Inflammatory macrophage treated with lipopolysaccharide for 1 hour (primary cell): ENCODE measurements at regions not wholly inside any gene's neighbourhood (a gene's known extent, or its start where the extent isn't known, plus 50 kb on each side); places are given as distances from the start of the nearest gene placed in this dataset.
"Not testable (repeated sequence)": the region's sequence is repeated elsewhere in the genome, so short reads cannot be mapped to it uniquely, and the experiment has no call there.

Source experiments
- DNase-seq, 2 donors: peaks; one replicate each; pipeline ENCODE4 v3.0.0-alpha.2; 2020 to 2022

GRCh38 chr7:51467384-51468017, 150.9 kb upstream of the COBL start:
- DNase-seq: no peak

DNA sequence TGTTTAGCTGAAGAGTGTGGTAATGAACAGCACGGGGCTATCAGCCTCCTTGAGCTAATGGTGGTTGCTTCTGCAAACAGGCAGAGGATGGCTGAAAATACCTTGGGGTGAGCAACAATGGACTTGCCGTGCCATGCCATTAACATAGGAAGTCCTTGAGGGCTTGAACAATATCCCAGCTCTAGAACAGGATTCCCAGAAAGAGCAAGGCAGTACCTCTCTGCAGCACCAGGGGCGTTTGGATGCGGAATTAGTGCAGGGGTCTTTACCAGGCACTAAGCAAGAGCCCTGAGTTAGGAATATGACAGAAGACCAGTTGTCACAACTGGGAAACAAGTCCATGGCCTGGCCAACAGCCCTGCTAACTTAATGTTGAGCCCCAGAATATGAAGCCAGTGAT, 143.2 kb upstream of the COBL start:
- no peak for DNase-seq

DNA sequence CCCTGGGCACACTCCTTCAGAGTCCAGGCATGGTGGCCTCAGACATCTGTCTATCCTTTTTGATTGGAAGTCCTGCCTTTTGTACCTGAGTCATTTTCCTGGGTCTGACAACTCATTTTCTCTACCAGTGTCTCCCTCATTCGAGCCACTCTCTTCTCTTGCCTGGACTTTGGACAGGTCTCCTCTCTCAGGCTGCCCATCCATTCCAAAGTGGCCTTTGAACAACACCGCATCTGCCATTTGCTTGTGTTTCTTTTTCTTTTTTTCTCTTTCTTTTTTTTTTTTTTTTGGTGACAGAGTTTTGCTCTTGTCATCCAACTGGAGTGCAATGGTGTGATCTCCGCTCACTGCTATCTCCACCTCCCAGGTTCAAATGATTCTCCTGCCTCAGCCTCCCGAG, 142.1 kb upstream of the COBL start:
- no peak for DNase-seq

- DNase-seq: no peak
These were observed 140.5 kb upstream of the COBL start for GRCh38 chr7:51457079-51457478.

DNA sequence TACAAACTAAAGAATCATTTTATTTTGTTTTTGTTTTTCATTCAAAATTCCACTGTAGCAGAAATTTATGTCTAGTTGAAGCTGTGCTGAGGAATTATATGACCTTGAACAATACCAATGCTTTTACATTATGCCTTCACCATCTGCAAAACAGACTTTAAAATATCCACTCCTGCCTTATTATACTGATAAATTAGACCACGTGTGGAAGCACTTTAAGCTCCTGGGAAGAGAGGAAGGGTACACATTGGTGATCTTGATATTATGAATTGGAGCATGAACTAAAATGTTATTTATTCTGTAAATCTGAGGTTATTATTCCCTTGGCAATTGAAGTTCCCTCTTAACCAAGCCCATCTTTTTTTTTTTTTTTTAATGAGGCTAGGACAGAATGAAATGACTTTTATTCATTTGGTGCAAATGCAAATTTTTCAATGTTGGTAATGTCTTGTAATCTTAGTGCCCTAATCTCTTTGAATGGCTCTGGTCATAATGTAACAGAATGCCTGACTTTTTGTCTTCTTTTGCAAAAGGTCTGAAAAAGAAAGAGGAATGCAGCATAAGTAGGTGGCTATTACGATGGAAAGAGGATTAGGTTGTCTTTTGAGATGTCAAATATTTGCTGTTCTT, 139.9 kb upstream of the COBL start:
- DNase-seq: no peak

DNA sequence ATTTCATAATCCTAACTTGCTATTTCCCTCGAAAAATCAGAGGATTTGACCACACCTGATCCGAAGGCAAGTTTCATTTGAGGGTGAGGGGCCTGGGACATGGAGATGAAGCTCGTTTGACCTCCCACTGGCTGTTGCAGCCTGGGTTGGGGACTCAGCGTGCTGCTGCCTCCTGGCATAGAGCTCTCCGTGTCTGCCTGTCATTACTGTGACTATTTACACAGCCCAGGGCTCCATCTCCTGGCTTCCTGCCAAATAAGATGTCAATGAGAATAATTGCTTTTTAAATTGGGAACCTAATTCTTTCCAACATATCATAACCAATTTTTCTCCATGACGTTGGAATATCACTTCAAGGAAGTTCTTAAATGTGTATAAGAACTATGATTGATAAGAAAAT, 139.3 kb upstream of the COBL start:
- no peak for DNase-seq

DNA sequence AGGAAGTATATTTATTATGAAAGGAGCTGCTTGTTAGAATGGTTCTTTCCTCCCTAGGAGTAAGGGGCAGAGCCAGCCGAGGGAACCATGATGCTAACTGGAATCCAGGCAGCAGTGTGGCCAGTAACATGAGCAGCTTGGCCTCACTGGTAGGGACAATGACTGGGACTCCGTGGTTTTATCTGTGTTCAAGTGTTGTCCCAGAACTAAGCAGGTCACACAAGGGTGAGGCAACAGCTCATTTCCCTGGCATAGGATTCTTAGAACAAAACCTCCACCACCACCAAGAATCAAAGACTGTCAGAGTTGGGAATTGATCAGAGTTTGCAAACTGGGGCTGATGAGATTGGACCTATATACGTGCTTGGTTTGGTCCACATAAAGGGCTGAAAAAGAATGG, 138.9 kb upstream of the COBL start:
- DNase-seq: no peak

- no peak for DNase-seq
These were observed 138.5 kb upstream of the COBL start for GRCh38 chr7:51455086-51455485.

DNA sequence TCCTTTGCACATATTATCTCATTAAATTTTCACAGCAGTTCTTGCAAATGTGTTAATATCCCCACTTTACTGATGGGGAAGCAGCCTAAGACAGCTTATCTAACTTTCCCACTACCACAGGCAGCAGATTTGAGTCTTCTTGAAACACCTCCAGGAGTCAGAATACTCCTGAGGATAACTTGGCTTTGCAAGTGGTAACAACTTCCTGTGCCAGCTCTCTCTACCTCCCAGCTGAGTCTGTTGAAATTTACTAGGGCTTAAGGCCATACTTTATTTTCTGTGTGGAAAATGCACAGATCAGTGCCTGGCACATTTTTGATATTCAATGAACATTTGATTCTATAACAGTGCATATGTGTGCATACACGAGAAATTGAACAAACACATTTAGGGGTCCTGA, 136.1 kb upstream of the COBL start:
- no peak for DNase-seq

GRCh38 chr7:51451751-51452476, 135.3 kb upstream of the COBL start:
- no peak for DNase-seq

DNA sequence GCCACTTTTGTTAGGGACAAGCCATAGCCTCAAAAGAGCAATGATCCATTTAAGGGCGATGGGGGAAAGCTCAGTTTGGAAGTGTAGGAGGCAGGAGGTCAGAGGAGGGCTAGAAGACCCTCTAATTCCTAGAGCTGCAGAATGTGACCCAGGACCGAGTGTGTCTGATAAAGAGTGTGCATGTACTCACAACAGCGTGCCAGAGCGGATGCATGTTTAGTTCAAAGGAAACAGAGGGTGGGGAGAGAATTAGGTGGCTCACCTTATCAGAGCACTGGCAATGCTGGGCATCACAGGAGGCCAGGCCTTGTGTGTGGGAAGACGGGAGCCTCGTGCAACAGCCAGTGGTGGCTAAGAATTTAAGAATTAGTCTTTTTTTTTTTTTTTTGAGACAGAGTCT, 133.9 kb upstream of the COBL start:
- no peak for DNase-seq

GRCh38 chr7:51446785-51447184, 130.2 kb upstream of the COBL start:
- DNase-seq: no peak

GRCh38 chr7:51446356-51446755, 129.7 kb upstream of the COBL start:
- no peak for DNase-seq

- DNase-seq: no peak
These were observed 128.3 kb upstream of the COBL start for GRCh38 chr7:51444936-51445335.

GRCh38 chr7:51430480-51431086, 114.0 kb upstream of the COBL start:
- peak; percentile 8 to 75 for DNase-seq

GRCh38 chr7:51428217-51428887, 111.7 kb upstream of the COBL start:
- no peak for DNase-seq

DNA sequence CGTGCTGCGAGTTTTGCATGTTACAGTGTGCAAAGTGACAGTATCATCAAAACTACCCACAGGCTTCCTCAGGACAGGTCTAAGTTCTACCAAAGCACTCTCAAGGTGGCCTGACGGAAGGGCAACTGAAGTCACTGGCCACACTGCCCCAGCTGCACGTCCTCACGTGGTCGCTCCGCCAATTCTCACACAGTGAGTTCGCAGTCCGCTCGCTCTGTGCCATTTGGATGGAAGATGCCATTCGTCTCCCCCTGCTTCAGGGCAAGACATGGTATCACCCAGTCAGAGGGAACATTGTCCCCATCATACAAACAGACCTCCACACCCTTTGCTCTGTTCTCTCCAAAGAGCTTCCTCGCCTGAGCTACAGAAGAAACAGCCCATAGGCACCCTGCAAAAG, 109.6 kb upstream of the COBL start:
- no peak for DNase-seq

GRCh38 chr7:51409934-51410333, 93.3 kb upstream of the COBL start:
- DNase-seq: not testable (repeated sequence)

GRCh38 chr7:51397608-51398007, 81.0 kb upstream of the COBL start:
- DNase-seq: not testable (repeated sequence)

- DNase-seq: not testable (repeated sequence)
These were observed 76.4 kb upstream of the COBL start for GRCh38 chr7:51393003-51393402.

GRCh38 chr7:51389952-51390351, 73.3 kb upstream of the COBL start:
- DNase-seq: not testable (repeated sequence)

DNA sequence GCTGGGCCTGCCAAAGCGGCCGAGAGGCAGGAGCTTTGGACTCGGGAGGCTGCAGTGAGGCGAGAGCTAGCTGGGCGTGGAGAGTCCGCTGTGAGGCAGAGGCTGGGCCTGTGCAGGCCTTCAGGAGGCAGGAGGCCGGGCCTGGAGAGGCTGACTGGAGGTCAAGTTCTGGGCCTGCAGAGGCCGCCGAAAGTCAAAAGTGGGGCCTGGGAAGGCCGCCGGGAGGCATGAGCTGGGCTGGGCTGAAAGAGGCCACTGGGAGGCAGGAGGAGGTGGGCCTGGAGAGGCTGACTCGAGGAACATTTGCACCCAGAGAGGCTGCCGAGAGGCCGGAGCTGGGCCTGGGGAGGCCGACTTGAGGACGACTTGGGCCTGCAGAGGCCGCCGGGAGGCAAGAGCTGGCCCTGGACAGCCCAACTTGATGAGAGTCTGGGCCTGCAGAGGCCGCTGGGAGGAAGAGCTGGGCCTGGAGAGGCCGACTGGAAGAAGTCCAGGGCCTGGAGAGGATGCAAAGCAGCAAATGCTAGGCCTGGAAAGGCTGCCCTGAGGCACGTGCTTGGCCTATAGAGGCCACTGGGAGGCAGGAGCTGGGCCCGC, 72.7 kb upstream of the COBL start:
- DNase-seq: not testable (repeated sequence)

DNA sequence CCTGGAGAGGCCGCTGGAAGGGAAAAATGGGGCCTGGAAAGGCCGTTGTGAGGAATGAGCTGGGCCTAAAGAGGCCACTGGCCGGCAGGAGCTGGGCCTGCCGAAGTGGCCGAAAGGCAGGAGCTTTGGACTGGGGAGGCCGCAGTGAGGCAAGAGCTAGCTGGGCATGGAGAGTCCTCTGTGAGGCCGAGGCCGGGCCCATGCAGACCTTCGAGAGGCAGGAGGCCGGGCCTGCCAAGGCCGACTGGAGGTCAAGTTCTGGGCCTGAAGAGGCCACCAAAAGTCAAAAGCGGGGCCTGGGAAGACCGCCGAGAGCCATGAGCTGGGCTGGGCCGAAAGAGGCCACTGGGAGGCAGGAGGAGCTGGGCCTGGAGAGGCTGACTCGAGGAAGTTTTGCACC, 71.6 kb upstream of the COBL start:
- DNase-seq: not testable (repeated sequence)
